ENCODE measurements at regions not wholly inside any gene's neighbourhood (a gene's known extent, or its start where the extent isn't known, plus 50 kb on each side); places are given as distances from the start of the nearest gene placed in this dataset.

- no peak for DNase-seq (ENCODE audit: low read depth, low spot score)
These were observed 58.6 kb upstream of the SLC38A4 start for GRCh38 chr12:46884362-46884761.

- DNase-seq (ENCODE audit: low read depth, low spot score), result peak; percentile 49
These were observed 60.8 kb upstream of the SLC38A4 start for GRCh38 chr12:46886541-46887041.

- no peak for DNase-seq (ENCODE audit: low read depth, low spot score)
These were observed 62.1 kb upstream of the SLC38A4 start for GRCh38 chr12:46887870-46888269.

GRCh38 chr12:46888568-46888967 is 62.8 kb upstream of the SLC38A4 start:
- DNase-seq (ENCODE audit: low read depth, low spot score), result no peak

DNA sequence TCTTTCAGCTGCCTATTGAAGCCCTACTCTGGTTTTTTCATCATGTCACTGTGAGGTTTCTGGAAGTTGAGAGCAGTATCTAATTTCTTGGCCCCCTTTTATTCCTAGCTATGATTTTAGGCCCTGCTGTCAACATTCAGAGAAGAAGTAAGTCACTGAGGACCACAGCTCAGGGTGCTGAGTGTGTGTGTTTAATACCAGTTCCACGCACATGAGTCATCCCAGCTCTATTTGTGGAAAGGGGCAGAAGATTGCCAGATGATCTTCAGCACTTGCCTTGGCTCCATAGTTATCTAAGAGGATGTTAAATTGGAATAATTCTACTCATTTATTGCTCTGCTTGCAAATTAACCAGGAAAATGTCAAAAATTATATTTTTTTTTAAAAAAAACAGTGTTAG is 65.5 kb upstream of the SLC38A4 start:
- DNase-seq (ENCODE audit: low read depth, low spot score), result no peak

- DNase-seq (ENCODE audit: low read depth, low spot score), result no peak
These were observed 66.4 kb upstream of the SLC38A4 start for GRCh38 chr12:46892034-46892705.

GRCh38 chr12:46892887-46893286 is 67.1 kb upstream of the SLC38A4 start:
- DNase-seq (ENCODE audit: low read depth, low spot score), result no peak

- DNase-seq (ENCODE audit: low read depth, low spot score), result no peak
These were observed 67.6 kb upstream of the SLC38A4 start for GRCh38 chr12:46893434-46893833.

DNA sequence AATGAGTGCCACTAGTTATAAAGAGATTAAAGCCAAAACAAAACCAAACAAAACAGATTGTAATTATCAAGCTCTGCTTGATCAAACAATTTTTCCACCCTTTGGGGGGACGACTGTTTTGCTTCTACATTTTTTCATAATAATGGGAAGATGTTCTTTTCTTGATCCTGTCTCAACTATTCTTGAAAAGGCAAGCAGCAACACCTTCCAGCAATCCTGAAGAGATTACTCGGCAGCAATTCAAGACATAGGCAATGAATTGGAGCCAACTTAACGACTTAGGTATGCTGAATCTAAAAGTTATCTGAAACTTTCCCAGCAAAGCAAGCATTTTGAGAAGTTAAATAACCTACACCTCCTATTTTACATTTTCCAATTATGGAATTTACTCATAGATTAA is 69.9 kb upstream of the SLC38A4 start:
- DNase-seq (ENCODE audit: low read depth, low spot score), result no peak

GRCh38 chr12:46896680-46897079 is 70.9 kb upstream of the SLC38A4 start:
- DNase-seq (ENCODE audit: low read depth, low spot score), result no peak

- no peak for DNase-seq (ENCODE audit: low read depth, low spot score)
These were observed 72.5 kb upstream of the SLC38A4 start for GRCh38 chr12:46898152-46898931.

- DNase-seq (ENCODE audit: low read depth, low spot score), result no peak
These were observed 73.2 kb upstream of the SLC38A4 start for GRCh38 chr12:46898989-46899388.

GRCh38 chr12:46900734-46901463 is 75.1 kb upstream of the SLC38A4 start:
- DNase-seq (ENCODE audit: low read depth, low spot score), result no peak

DNA sequence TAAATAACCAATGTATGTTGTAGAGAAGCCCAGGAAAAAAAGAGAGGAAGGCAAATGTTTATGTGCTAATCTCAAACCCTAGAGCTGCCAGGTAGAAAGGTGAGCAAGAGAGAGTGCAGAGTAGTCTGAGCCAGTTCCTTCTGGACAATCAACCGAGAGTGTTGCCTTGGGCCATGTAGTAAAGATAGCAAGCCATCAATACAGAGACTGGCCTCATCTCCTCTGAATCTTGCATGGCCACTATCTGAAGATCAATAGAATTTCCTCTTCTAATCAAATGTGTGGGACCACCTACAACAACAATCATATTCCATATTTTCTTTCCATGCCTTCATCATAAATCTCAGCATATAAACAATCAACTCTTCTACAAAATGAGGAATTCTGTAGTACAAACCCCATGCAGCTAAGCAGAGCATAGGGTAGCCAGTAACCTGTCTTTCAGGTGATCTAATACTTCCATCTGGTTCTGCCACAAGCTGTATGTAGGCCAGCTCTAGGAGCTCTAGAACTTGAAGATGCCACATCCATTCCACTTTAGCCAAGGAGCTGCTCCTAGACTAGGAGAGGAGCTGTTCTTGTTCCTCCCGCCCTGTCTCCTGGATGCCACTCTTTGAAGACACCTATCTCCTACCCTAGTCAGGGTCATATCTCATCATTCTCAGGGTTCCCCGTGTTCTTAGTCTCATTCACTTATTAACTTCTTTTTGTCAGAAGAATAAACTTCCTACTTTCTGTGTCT is 75.8 kb upstream of the SLC38A4 start:
- DNase-seq (ENCODE audit: low read depth, low spot score), result no peak

- DNase-seq (ENCODE audit: low read depth, low spot score), result no peak
These were observed 77.3 kb upstream of the SLC38A4 start for GRCh38 chr12:46903058-46903457.

GRCh38 chr12:46904406-46905238 is 78.8 kb upstream of the SLC38A4 start:
- DNase-seq (ENCODE audit: low read depth, low spot score), result no peak

- peak; percentile 18 for DNase-seq (ENCODE audit: low read depth, low spot score)
These were observed 79.4 kb upstream of the SLC38A4 start for GRCh38 chr12:46905239-46905627.

- DNase-seq (ENCODE audit: low read depth, low spot score), result no peak
These were observed 82.0 kb upstream of the SLC38A4 start for GRCh38 chr12:46907791-46908190.

- DNase-seq (ENCODE audit: low read depth, low spot score), result peak; percentile 18
These were observed 82.6 kb upstream of the SLC38A4 start for GRCh38 chr12:46908236-46908935.
